ENCODE measurements at regions not wholly inside any gene's neighbourhood (a gene's known extent, or its start where the extent isn't known, plus 50 kb on each side); places are given as distances from the start of the nearest gene placed in this dataset.

GRCh38 chr5:8226148-8226547 is 357.2 kb downstream of the MTRR start:
- Histone ChIP-seq H3K9ac (replicated peaks; ENCODE audit: extremely low read depth, insufficient read depth, low read length) (no peak overlapping the region), H3K4me1 (ENCODE audit: control insufficient read depth, extremely low read depth, insufficient read depth, low read length) (no peaks in the 10 kb centered on the region), H3K4me2 (ENCODE audit: insufficient read depth, low read length) (no peak overlapping the region), H3K27me3 (ENCODE audit: control insufficient read depth in 2 of 2, insufficient read depth in 2 of 2, low read length in 2 of 2) (no peaks in the 10 kb centered on the region), H3K79me2 (ENCODE audit: control insufficient read depth, insufficient read depth, low read length) (no peaks in the 10 kb centered on the region), H3K27ac (ENCODE audit: insufficient read depth, low read depth, low read length) (no peak overlapping the region), H3K36me3 (ENCODE audit: control insufficient read depth in 2 of 2, extremely low read depth in 1 of 2, insufficient read depth in 2 of 2, low read length in 2 of 2) (no peaks in the 10 kb centered on the region), H3K4me3 (replicated peaks in 1 of 3; ENCODE audit: insufficient read depth in 1 of 3, low read depth in 1 of 3, low read length in 3 of 3) (no peak overlapping the region), H2AFZ (ENCODE audit: low read depth, low read length) (no peak overlapping the region), H4K20me1 (replicated peaks; ENCODE audit: control insufficient read depth, extremely low read depth, insufficient read depth, low read length) (no peaks in the 10 kb centered on the region), H3K9me1 (replicated peaks; ENCODE audit: control insufficient read depth, extremely low read depth, insufficient read depth, low read length) (no peaks in the 10 kb centered on the region), H3K9me3 (replicated peaks; ENCODE audit: control insufficient read depth, insufficient read depth, low read length) (peaks cover 6% of the 10 kb centered on the region)
- ChIA-PET POLR2A (no interaction called here), CTCF (no interaction called here)
- intact Hi-C loops (cut with micrococcal nuclease) (no loop called here), dilution Hi-C loops (cut with MboI; ENCODE audit: extremely low pct_ligation_motif_present, low sequenced_read_pairs) (no loop called here)
- TF ChIP-seq EZH2 (IDR thresholded peaks at IDR 0.05; ENCODE audit: borderline replicate concordance, low read depth, low read length, severe bottlenecking) (no peak), MYC (IDR thresholded peaks at IDR 0.05; ENCODE audit: low read depth, low read length) (no peak), POLR2AphosphoS5 (IDR thresholded peaks at IDR 0.05; ENCODE audit: insufficient read depth, low read depth, low read length) (no peak), POLR2A (IDR thresholded peaks at IDR 0.05; ENCODE audit: low read depth, low read length) (no peak), JUN (IDR thresholded peaks at IDR 0.05; ENCODE audit: borderline replicate concordance, insufficient read depth, insufficient read length, low read depth) (no peak)
- DNase-seq (ENCODE audit: low read depth, low spot score), result no peak
- FAIRE-seq, result no peak
- no TSS peak for BruUV-seq (replicated peaks)

- intact Hi-C loops (cut with micrococcal nuclease), result no loop called here
Observed at GRCh38 chr5:8227112-8227511, 358.2 kb downstream of the MTRR start.

More at GRCh38 chr5:8227112-8227511, 358.2 kb downstream of the MTRR start:
- FAIRE-seq, result no peak
- no peaks in the 10 kb centered on the region for H3K4me1 ChIP-seq (ENCODE audit: control insufficient read depth, extremely low read depth, insufficient read depth, low read length)
- no TSS peak for BruUV-seq (replicated peaks)
- no peak overlapping the region for H3K27ac ChIP-seq (ENCODE audit: insufficient read depth, low read depth, low read length)
- no peaks in the 10 kb centered on the region for H3K79me2 ChIP-seq (ENCODE audit: control insufficient read depth, insufficient read depth, low read length)
- POLR2A ChIA-PET, result no interaction called here
- H2AFZ ChIP-seq (ENCODE audit: low read depth, low read length), result no peak overlapping the region
- H3K4me2 ChIP-seq (ENCODE audit: insufficient read depth, low read length), result no peak overlapping the region
- no peak overlapping the region for H3K4me3 ChIP-seq (replicated peaks in 1 of 3; ENCODE audit: insufficient read depth in 1 of 3, low read depth in 1 of 3, low read length in 3 of 3)
- dilution Hi-C loops (cut with MboI; ENCODE audit: extremely low pct_ligation_motif_present, low sequenced_read_pairs), result no loop called here
- no peak for TF ChIP-seq MAX (IDR thresholded peaks at IDR 0.05; ENCODE audit: insufficient read depth, insufficient read length)
- H3K9ac ChIP-seq (replicated peaks; ENCODE audit: extremely low read depth, insufficient read depth, low read length), result no peak overlapping the region
- no peaks in the 10 kb centered on the region for H3K9me1 ChIP-seq (replicated peaks; ENCODE audit: control insufficient read depth, extremely low read depth, insufficient read depth, low read length)
- no peaks in the 10 kb centered on the region for H3K27me3 ChIP-seq (ENCODE audit: control insufficient read depth in 2 of 2, insufficient read depth in 2 of 2, low read length in 2 of 2)
- no peaks in the 10 kb centered on the region for H3K36me3 ChIP-seq (ENCODE audit: control insufficient read depth in 2 of 2, extremely low read depth in 1 of 2, insufficient read depth in 2 of 2, low read length in 2 of 2)
- H4K20me1 ChIP-seq (replicated peaks; ENCODE audit: control insufficient read depth, extremely low read depth, insufficient read depth, low read length), result no peaks in the 10 kb centered on the region
- H3K9me3 ChIP-seq (replicated peaks; ENCODE audit: control insufficient read depth, insufficient read depth, low read length), result peaks cover 6% of the 10 kb centered on the region
- DNase-seq (ENCODE audit: low read depth, low spot score), result no peak
- CTCF ChIA-PET, result no interaction called here

Data from endothelial cell of umbilical vein (primary cell).